Medulla oblongata (tissue), 1 donor: ENCODE measurements at regions not wholly inside any gene's neighbourhood (a gene's known extent, or its start where the extent isn't known, plus 50 kb on each side); places are given as distances from the start of the nearest gene placed in this dataset.
"Not testable (repeated sequence)": the region's sequence is repeated elsewhere in the genome, so short reads cannot be mapped to it uniquely, and the experiment has no call there.

Experiments
- DNase-seq: peaks from one replicate; pipeline ENCODE4 v3.0.0-alpha.2; 2015; ENCODE audit errors: extremely low spot score

GRCh38 chr12:107826276-107826675 lies 51.8 kb downstream of the ASCL4 start:
- DNase-seq: no peak

- DNase-seq: no peak
Observed at GRCh38 chr12:107829271-107829670, 54.8 kb downstream of the ASCL4 start.

DNA sequence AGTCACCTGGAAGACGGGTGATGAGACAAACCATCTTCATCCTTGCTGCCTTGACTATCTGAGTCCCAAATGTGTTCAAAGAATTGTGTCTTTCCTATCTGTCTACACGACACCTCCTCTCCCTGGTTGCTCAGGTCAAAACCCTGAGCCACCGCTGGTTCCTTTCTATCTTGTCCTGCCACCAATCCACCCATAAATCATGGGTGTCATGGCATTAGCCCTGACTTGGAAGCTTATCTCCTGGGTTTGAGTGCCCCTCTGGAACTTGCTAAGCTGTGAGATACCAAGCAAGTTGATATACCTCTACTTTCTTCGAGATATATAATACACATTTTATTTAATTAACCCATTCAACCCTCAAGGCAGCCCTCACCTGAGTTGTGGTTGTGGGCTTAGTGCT lies 57.9 kb downstream of the ASCL4 start:
- DNase-seq: no peak

- DNase-seq: no peak
Observed at GRCh38 chr12:107840186-107840585, 65.7 kb downstream of the ASCL4 start.

DNA sequence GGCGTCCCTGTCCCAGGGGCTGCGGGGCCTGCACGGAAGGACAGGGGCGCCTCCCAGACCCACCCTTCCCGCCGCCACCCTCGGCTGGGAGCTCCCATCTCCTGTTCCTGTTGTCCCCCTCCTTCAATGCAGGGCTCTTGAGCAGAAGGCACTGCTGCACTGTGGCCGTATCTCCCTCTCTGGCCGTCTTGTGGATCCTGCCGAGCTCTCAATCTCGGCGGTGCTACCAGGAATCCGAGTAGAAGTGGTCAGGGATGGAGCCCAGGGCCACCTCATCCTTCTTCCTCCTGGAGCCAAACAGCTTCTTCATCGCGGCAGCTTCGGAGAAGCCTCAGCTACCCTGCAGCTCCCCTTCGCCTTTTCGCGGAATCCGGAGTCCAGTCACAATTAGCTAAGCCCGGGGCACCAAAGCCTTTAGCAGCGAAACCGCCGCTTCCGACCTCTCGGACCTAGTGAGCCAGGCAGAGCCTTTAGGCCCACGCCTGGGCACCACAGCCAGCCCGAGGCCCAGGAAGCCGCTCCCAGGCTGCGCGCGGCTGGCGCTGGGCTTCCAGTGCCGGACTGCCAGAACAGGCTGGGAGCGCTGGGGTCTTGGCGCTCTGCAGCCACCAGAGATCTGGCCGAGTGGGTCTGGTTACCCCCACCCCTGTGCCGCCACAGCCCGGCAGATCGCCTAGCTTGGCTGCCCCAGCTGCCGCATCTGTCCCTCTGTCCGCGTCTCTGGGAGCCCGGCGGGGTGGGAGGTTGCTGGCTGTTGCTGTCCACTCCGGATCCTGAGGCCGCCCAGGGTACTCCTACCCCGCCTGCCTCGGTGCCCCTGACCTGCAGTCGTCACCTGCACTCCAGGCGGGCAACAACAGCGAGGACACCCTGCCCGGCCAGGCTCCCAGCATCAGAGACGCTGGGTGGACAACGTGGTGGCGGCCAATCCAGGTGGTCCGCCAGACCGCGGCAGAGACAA lies 69.1 kb downstream of the ASCL4 start:
- no peak for DNase-seq

- no peak for DNase-seq
Observed at GRCh38 chr12:107844312-107844921, 69.9 kb downstream of the ASCL4 start.

DNA sequence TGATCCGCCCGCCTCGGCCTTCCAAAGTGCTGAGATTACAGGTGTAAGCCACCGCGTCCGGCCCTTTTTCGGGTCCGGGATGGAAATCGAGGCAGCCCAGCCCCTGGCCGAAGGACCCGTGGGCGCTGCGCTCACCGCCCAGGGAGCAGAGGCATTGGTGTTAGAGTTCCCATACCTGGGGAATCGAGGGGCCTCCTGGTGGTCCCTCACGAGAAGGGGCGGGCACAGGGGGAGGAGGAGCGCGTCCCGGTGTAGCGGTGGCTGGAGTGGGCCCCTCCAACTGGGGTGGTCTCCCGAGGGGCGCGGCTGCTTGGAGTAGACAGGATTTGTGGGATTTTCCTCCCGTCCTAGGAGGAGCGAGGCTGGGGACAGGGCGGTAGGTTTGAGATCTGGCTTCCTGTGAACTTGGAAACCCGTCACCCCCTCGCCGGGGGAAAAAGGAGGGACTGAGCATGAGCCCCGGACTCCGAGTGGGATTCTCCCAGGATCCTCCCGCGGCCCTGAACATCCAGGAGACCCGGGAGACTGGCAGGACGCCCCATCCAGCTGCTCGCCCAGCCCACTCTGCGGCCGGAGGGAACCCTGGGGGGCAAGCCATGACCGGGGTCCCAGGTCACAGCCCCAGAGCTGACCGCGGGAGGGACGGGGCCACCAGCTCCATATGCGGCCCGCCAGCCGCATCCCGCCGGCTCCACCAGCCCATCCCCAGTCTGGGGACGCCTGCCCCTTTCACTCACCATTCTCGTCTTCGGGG lies 70.9 kb downstream of the ASCL4 start:
- no peak for DNase-seq

DNA sequence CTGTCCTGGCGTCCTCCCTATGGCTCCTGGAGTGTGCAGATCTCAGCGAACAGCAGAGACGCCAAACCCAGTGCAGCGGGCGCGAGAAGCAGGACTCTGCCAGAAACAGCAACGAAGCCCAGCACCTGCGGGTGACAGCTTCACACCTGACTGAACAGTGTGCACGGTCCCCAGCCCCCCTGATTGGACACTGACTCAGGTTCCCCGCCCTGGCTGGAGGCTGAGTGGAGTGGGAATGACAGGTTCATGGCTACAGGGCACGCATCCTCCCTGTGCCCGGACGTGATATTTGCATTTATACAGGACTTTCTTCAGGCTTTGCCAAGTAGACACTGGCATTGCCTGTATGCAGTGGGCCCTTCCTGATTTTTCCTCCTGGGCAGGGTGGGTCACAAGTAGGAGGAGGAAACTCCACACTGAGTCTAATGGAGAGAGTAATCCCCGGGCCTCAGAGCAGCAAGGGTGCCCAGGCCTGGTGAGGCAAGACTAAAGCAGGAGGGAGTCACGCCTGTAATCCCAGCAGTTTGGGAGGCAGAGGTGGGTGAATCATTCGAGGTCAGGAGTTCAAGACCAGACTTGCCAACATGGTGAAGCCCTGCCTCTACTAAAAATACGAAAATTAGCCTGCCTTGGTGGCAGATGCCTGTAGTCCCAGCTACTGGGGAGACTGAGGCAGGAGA lies 71.6 kb downstream of the ASCL4 start:
- no peak for DNase-seq

- no peak for DNase-seq
Observed at GRCh38 chr12:107847430-107847829, 72.9 kb downstream of the ASCL4 start.

DNA sequence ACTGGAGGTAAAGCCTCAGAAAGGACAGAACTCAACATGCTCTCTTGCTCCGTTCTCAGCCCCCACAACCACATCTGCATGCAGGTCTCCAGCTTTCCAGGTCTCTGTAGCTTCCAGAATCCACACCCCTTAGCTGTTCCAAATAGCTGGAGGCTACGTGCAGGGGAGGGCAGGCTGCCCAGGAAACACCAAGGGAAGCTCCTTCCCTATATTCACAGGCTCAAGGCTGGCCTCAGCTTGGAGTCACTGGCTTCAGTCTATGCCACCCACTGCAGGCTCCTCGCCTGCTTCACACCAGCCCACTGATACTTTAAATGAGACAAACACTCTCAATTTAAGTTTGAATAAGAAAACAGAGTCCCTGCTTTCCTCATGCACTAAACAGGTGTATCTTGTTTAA lies 73.3 kb downstream of the ASCL4 start:
- DNase-seq: no peak

DNA sequence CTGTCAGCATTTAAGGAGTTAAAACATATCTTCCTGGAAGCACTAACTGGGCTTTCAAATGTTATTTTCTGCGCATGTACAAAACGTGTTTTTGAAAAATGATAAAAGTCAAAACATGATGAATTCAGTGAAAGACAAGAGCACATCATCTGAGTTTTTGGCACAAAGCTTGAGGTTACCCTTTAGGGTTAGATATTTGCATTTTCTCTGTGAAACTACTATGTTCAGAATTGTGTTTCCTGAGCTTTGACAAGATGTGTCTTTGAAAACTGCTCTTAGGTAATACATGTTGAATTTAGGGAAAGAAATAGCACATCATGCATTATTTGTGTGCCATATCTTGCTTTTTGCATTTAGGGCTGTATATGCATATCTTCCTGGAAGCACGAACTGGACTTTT lies 79.0 kb downstream of the ASCL4 start:
- DNase-seq: no peak

- DNase-seq: no peak
Observed at GRCh38 chr12:107855471-107855870, 81.0 kb downstream of the ASCL4 start.

GRCh38 chr12:107856096-107856495 lies 81.6 kb downstream of the ASCL4 start:
- no peak for DNase-seq

DNA sequence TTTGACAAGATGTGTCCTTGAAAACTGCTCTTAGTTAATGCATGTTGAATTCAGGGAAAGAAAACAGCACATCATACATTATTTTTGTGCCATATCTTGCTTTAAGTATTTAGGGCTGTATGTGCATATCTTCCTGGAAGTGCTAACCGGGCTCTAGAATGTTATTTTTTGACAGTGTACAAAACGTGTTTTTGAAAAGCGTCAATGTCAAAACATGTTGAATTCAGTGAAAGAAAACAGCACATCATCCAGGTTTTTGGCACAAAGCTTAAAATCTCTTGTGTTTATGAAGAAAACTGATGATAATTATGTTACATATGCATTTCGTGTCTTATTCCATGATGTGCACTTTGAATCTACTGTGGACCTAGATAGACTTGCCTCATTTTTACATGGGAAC lies 82.7 kb downstream of the ASCL4 start:
- no peak for DNase-seq

- no peak for DNase-seq
Observed at GRCh38 chr12:107859367-107859766, 84.9 kb downstream of the ASCL4 start.

- DNase-seq: no peak
Observed at GRCh38 chr12:107864235-107864634, 89.7 kb downstream of the ASCL4 start.

- not testable (repeated sequence) for DNase-seq
Observed at GRCh38 chr12:107864727-107865126, 90.2 kb downstream of the ASCL4 start.

DNA sequence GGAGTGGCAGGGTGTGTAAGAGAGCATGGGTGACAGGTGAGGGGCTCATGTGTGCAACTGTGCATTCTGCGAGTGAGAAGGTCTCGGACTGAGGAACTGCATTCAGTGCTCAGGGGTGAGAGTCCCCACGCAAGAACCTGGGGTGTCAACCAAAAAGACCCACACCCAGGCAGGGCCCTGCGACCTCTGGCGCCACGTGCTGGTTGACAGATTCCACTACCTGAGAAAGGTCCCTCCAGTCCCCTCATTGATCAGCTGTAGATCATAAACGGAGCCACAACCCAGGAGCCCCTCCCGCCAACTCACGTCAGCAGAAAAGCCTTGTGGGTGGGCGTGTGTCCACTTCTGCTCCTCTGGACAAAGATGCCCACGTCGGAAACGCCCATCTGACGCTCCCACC lies 98.7 kb downstream of the ASCL4 start:
- DNase-seq: no peak

DNA sequence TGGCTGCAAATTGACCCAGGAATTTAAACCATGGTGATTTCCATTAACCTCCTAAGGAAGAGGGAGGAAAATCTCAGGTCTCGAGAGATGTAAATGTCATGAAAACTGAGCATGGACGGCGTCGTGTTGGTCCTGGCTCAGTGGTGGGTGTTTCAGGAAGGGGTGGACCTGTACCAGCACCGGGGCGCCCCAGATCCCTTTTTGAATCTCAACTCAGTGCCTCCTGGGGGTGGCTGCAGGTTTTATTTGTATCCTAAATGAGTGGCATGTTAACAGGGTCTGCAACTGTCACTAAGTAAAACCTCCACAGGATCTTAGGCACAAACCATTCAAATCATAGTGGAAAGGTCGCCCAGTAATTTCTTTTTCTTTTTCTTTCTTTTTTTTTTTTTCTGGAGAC lies 101.3 kb downstream of the ASCL4 start:
- no peak for DNase-seq

- DNase-seq: peak; percentile 75
Observed at GRCh38 chr12:107884769-107885694, 110.5 kb downstream of the ASCL4 start.

DNA sequence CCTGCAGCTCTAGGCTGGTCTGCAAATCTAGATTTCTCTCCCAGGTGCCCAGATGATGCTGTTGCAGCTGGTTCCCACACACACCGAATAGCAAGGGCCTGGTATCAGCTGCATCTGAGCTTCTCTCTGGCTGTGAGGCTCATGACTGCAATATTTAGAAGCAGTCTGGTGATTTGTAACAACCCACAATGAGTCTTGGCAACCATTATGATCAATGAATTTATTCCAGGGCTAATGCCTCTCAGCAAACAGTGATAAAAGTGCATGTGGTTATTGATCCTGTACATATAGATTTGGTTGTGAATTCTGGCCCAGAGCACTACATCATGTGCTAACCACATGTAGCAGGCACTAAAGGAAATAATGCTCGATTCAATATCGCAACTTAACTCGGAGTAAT lies 114.3 kb downstream of the ASCL4 start:
- DNase-seq: no peak
